ENCODE measurements at regions not wholly inside any gene's neighbourhood (a gene's known extent, or its start where the extent isn't known, plus 50 kb on each side); places are given as distances from the start of the nearest gene placed in this dataset.

DNA sequence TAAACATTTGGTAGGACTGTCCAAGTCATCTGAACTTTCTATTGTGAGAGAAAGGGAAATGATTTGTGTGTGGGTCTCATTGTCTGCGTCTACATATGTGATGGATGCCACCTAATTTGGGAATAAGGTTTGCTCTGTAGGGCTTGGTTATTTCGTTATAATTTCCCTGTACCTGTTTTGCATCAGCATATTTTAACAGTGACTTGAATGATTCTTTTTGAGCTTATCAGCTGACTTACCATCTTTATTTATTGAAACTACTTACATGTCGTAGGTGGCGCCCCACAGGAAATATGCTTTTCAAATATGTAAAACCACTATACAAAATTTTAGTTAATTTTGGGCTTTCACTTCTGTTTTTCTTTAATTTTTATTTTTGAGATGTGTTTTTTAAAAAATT is 56.5 kb upstream of the BCAT1 start:
- Histone ChIP-seq H3K9ac (ENCODE audit: control insufficient read depth, extremely low read depth, insufficient read depth, low read length) (no peak overlapping the region), H2AFZ (ENCODE audit: control insufficient read depth, low read length) (no peak overlapping the region), H3K4me3 (ENCODE audit: control insufficient read depth in 2 of 3, extremely low read depth in 1 of 3, insufficient read depth in 2 of 3, low read depth in 1 of 3, low read length in 3 of 3) (no peak overlapping the region), H4K20me1 (ENCODE audit: control insufficient read depth, extremely low read depth, insufficient read depth, low read length) (no peaks in the 10 kb centered on the region), H3K36me3 (ENCODE audit: control insufficient read depth in 2 of 2, extremely low read depth in 1 of 2, insufficient read depth in 2 of 2, low read length in 2 of 2) (no peaks in the 10 kb centered on the region), H3K4me2 (ENCODE audit: control insufficient read depth, extremely low read depth, insufficient read depth, low read depth, low read length) (no peak overlapping the region), H3K79me2 (ENCODE audit: control insufficient read depth, insufficient read depth, low read length) (no peaks in the 10 kb centered on the region), H3K9me1 (ENCODE audit: control insufficient read depth, extremely low read depth, insufficient read depth, low read length) (no peaks in the 10 kb centered on the region), H3K27me3 (ENCODE audit: control insufficient read depth, extremely low read depth, insufficient read depth, low read length) (no peaks in the 10 kb centered on the region), H3K4me1 (ENCODE audit: control insufficient read depth, extremely low read depth, insufficient read depth, low read length) (peaks cover 3% of the 10 kb centered on the region), H3K9me3 (ENCODE audit: control insufficient read depth, low read depth, low read length) (no peaks in the 10 kb centered on the region), H3K27ac (ENCODE audit: control insufficient read depth, insufficient read depth, low read length) (no peak overlapping the region)
- TF ChIP-seq, protein P1, sequence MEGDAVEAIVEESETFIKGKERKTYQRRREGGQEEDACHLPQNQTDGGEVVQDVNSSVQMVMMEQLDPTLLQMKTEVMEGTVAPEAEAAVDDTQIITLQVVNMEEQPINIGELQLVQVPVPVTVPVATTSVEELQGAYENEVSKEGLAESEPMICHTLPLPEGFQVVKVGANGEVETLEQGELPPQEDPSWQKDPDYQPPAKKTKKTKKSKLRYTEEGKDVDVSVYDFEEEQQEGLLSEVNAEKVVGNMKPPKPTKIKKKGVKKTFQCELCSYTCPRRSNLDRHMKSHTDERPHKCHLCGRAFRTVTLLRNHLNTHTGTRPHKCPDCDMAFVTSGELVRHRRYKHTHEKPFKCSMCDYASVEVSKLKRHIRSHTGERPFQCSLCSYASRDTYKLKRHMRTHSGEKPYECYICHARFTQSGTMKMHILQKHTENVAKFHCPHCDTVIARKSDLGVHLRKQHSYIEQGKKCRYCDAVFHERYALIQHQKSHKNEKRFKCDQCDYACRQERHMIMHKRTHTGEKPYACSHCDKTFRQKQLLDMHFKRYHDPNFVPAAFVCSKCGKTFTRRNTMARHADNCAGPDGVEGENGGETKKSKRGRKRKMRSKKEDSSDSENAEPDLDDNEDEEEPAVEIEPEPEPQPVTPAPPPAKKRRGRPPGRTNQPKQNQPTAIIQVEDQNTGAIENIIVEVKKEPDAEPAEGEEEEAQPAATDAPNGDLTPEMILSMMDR (optimal IDR thresholded peaks at IDR 0.05 in 1 of 3, IDR thresholded peaks at IDR 0.05 in 1 of 3, conservative IDR thresholded peaks at IDR 0.05 in 1 of 3; ENCODE audit: extremely low read depth in 1 of 3, insufficient read depth in 2 of 3, low read length in 3 of 3), result no peak
- TF ChIP-seq EZH2 (IDR thresholded peaks at IDR 0.05; ENCODE audit: low read length), result no peak
- dilution Hi-C loops (cut with MboI; ENCODE audit: extremely low pct_ligation_motif_present, low sequenced_read_pairs), result no loop called here
- FAIRE-seq (no peak), DNase-seq (ENCODE audit: low read depth, low spot score) (no peak)

DNA sequence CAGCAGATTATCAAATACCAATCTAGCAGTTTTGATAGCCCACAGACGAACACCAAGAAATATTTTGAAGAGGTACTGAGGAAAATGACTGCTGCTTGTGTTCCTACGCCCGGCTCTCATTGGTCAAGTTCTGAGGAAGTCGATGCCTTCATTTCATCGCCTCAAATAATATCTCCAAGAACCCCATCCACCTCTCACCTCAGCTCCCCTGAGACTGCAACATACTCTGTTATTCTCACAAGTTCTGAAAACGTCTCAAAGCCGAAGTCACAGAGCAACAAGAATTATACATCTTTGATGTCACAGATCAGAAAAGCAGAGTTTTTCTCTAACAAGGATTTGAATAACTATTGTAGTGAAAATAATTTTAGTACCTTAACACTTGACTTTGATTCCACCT is 55.5 kb upstream of the BCAT1 start:
- dilution Hi-C loops (cut with MboI; ENCODE audit: extremely low pct_ligation_motif_present, low sequenced_read_pairs), result no loop called here
- Histone ChIP-seq H3K27me3 (ENCODE audit: control insufficient read depth, extremely low read depth, insufficient read depth, low read length) (no peaks in the 10 kb centered on the region), H3K79me2 (ENCODE audit: control insufficient read depth, insufficient read depth, low read length) (no peaks in the 10 kb centered on the region), H3K9ac (ENCODE audit: control insufficient read depth, extremely low read depth, insufficient read depth, low read length) (no peak overlapping the region), H3K36me3 (ENCODE audit: control insufficient read depth in 2 of 2, extremely low read depth in 1 of 2, insufficient read depth in 2 of 2, low read length in 2 of 2) (no peaks in the 10 kb centered on the region), H3K27ac (ENCODE audit: control insufficient read depth, insufficient read depth, low read length) (no peak overlapping the region), H3K9me3 (ENCODE audit: control insufficient read depth, low read depth, low read length) (no peaks in the 10 kb centered on the region), H4K20me1 (ENCODE audit: control insufficient read depth, extremely low read depth, insufficient read depth, low read length) (no peaks in the 10 kb centered on the region), H3K4me2 (ENCODE audit: control insufficient read depth, extremely low read depth, insufficient read depth, low read depth, low read length) (no peak overlapping the region), H3K9me1 (ENCODE audit: control insufficient read depth, extremely low read depth, insufficient read depth, low read length) (no peaks in the 10 kb centered on the region), H3K4me1 (ENCODE audit: control insufficient read depth, extremely low read depth, insufficient read depth, low read length) (peaks cover 3% of the 10 kb centered on the region), H3K4me3 (ENCODE audit: control insufficient read depth in 2 of 3, extremely low read depth in 1 of 3, insufficient read depth in 2 of 3, low read depth in 1 of 3, low read length in 3 of 3) (no peak overlapping the region), H2AFZ (ENCODE audit: control insufficient read depth, low read length) (no peak overlapping the region)
- DNase-seq (ENCODE audit: low read depth, low spot score), result no peak
- TF ChIP-seq, protein P1 (optimal IDR thresholded peaks at IDR 0.05 in 1 of 3, IDR thresholded peaks at IDR 0.05 in 1 of 3, conservative IDR thresholded peaks at IDR 0.05 in 1 of 3; ENCODE audit: extremely low read depth in 1 of 3, insufficient read depth in 2 of 3, low read length in 3 of 3), result no peak
- TF ChIP-seq EZH2 (IDR thresholded peaks at IDR 0.05; ENCODE audit: low read length), result no peak
- no peak for FAIRE-seq

Measured in keratinocyte (primary cell).